T-helper 2 cell treated with Interferon-gamma antibody and Interleukin-4, amounts not matched to agents 5 μg/mL and 100 μg/mL, for 36 hours (primary cell): ENCODE measurements at regions not wholly inside any gene's neighbourhood (a gene's known extent, or its start where the extent isn't known, plus 50 kb on each side); places are given as distances from the start of the nearest gene placed in this dataset.

Experiments
- DNase-seq: peaks from one replicate; pipeline ENCODE4 v3.0.0; 2021; ENCODE audit warnings: low spot score
- H3K27ac Mint-ChIP-seq: one replicate; pipeline ENCODE4 v1.8.0; 2021; ENCODE audit warnings: mild to moderate bottlenecking, mixed read lengths
- H3K27me3 Mint-ChIP-seq: one replicate; pipeline ENCODE4 v1.8.0; 2021; ENCODE audit warnings: low read depth, mixed read lengths
- H3K36me3 Mint-ChIP-seq: one replicate; pipeline ENCODE4 v1.8.0; 2021; ENCODE audit warnings: low read depth, mixed read lengths
- H3K4me1 Mint-ChIP-seq: one replicate; pipeline ENCODE4 v1.8.0; 2021; ENCODE audit warnings: low read depth, mixed read lengths
- H3K4me3 Mint-ChIP-seq: one replicate; pipeline ENCODE4 v1.8.0; 2022; ENCODE audit warnings: mild to moderate bottlenecking, moderate library complexity, mixed read lengths
- H3K9me3 Mint-ChIP-seq: one replicate; pipeline ENCODE4 v1.8.0; 2021; ENCODE audit warnings: mixed read lengths

DNA sequence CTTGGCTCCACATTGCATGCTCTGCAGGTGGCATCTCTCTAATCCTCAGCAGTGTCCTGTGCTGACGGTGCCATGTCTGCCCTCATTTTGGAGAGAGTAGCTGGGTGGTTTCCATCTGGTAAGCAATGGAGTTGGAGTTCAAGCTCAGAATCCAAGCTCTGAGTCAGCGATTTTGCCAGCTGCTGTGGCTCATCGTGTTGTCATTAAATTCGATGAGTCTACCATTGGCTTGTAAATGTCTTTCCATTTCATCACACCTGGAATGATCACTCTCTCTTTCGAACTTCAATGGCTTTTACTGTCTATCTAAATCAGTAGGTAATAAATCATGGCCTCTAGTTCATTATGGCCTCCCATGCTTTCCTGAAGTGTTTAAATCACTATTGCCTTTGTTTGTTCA is 378.5 kb upstream of the TSHZ2 start:
- H3K27ac Mint-ChIP-seq: no peak overlapping the region
- no peaks in the 10 kb centered on the region for H3K36me3 Mint-ChIP-seq
- H3K27me3 Mint-ChIP-seq: no peaks in the 10 kb centered on the region
- H3K9me3 Mint-ChIP-seq: no peaks in the 10 kb centered on the region
- no peak overlapping the region for H3K4me3 Mint-ChIP-seq
- no peaks in the 10 kb centered on the region for H3K4me1 Mint-ChIP-seq
- no peak for DNase-seq

DNA sequence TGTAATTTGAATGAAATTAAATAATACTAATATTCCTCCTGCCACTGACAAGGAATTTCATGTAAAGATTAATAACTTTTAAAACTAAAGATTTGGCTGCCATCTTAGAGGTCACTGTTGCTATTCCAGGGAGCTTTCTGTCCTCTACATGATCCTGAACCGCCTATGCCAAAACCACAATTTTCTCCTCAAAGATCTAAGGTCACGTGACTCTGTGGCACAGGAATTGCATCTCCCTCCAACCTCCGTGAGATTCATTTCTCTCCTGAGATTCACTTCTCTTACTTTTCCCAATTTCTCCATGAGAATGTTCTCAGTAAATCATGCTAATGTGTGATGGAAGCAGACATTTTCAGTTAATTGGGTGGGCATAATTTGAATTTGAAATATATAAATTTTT is 379.6 kb upstream of the TSHZ2 start:
- no peaks in the 10 kb centered on the region for H3K27me3 Mint-ChIP-seq
- no peak overlapping the region for H3K4me3 Mint-ChIP-seq
- no peaks in the 10 kb centered on the region for H3K36me3 Mint-ChIP-seq
- H3K27ac Mint-ChIP-seq: no peak overlapping the region
- H3K4me1 Mint-ChIP-seq: no peaks in the 10 kb centered on the region
- no peaks in the 10 kb centered on the region for H3K9me3 Mint-ChIP-seq
- DNase-seq: no peak

DNA sequence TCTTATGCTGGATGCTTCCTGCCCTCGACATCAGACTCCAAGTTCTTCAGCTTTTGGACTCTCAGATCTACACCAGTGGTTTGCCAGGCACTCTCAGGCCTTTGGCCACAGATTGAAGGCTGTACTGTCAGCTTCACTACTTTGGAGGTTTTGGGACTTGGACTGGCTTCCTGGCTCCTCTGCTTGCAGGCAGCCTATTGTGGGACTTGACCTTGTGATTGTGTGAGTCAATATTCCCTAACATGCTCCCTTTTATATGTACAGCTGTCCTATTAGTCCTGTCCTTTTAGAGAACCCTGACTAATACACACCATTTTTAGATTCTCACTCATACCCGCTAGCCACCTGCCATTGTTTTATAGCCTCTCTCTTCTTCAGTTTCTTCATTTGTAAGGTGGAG is 382.1 kb upstream of the TSHZ2 start:
- H3K27ac Mint-ChIP-seq: no peak overlapping the region
- DNase-seq: no peak

DNA sequence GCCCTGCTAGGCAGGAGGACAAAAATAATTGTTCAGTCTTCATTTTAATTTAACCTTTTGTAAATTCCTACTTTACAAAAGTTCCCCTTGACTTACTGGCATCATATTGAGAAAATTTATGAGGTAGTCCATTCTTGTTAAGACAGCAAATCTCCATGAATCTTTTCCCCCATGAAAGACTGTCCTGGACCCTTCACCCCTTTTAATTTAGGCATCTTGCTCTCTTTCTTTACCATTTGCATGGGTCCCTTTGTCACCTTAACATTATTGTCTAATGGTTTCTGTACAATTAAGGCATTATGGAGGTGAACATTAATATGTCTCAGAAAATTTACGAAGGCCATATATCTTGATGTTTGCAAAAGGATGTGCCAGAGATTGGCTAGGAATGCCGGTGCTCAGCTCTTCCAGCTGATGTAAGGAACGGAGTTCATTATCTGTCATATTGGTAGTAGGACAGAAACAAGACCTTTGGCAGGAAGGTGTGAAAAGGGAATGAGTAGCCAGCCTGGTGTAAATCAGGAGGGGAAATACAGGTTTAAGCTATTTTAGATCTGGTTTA is 382.8 kb upstream of the TSHZ2 start:
- Mint-ChIP-seq H3K9me3 (no peaks in the 10 kb centered on the region), H3K4me1 (no peaks in the 10 kb centered on the region), H3K27ac (no peak overlapping the region), H3K4me3 (no peak overlapping the region), H3K36me3 (no peaks in the 10 kb centered on the region), H3K27me3 (no peaks in the 10 kb centered on the region)
- DNase-seq: no peak

More for the DNA sequence above, 382.1 kb upstream of the TSHZ2 start:
- H3K36me3 Mint-ChIP-seq: no peaks in the 10 kb centered on the region
- H3K4me3 Mint-ChIP-seq: no peak overlapping the region
- H3K27me3 Mint-ChIP-seq: no peaks in the 10 kb centered on the region
- H3K4me1 Mint-ChIP-seq: no peaks in the 10 kb centered on the region
- no peaks in the 10 kb centered on the region for H3K9me3 Mint-ChIP-seq

DNA sequence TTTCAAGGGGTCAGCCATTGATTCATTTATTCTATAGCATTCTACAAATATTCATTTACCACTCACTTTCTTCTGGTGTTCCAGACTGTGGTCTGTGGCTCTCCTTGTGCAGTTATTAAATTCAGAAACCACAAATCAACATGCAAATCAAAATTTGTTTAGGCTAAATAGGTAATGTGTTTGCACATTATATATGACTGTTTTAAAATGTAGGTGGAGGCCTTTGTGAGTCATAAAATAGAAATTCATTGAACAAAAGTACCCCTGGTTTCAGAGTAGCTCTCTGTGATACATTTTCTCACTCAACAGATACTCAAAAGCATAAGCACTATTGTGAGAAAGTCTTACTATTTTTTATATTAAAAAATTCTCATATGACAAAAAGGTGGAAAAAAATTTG is 385.5 kb upstream of the TSHZ2 start:
- no peak for DNase-seq
- no peaks in the 10 kb centered on the region for H3K9me3 Mint-ChIP-seq
- no peak overlapping the region for H3K4me3 Mint-ChIP-seq
- no peaks in the 10 kb centered on the region for H3K4me1 Mint-ChIP-seq
- H3K36me3 Mint-ChIP-seq: no peaks in the 10 kb centered on the region
- no peaks in the 10 kb centered on the region for H3K27me3 Mint-ChIP-seq
- no peak overlapping the region for H3K27ac Mint-ChIP-seq

DNA sequence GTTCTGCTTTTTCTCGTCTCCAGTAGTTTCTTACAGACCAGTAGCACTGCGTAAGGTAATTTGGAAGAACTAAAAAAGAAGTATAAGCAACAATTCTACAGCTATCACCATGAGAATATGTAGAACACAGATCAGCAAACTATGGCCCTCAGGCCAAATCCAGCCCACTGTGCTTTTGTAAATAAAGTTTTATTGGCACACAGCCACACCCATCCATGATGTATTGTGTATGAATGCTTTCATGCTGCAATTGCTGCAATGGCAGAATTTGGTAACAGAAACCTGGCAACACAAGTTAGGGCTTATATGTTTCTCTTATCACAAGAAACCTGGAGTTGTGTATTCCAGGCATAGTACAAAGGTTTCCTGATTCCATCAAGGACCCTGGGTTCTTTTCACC is 386.8 kb upstream of the TSHZ2 start:
- Mint-ChIP-seq H3K4me3 (no peak overlapping the region), H3K4me1 (no peaks in the 10 kb centered on the region), H3K27ac (no peak overlapping the region), H3K36me3 (no peaks in the 10 kb centered on the region), H3K27me3 (no peaks in the 10 kb centered on the region), H3K9me3 (no peaks in the 10 kb centered on the region)
- no peak for DNase-seq

DNA sequence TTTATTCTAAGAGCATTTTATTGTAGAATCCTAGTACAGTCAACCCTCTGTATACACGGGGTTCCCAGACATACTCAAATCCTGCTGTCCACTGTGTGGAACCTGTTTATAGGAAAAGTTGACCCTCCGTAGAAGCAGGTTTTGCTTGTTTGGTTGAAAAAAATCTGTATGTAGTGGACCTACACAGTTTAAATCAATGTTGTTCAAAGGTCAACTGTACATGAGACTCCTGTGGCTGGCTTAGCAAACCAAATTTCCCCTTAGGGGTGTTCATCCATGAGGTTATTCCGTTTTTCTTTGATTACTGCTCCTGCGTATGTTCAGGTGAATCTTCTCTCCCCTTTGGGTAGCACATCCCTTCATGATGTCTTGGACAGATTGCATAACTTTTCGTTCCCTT is 387.0 kb upstream of the ZFP64 start:
- H3K27ac Mint-ChIP-seq: no peak overlapping the region
- no peaks in the 10 kb centered on the region for H3K27me3 Mint-ChIP-seq
- no peak for DNase-seq
- H3K36me3 Mint-ChIP-seq: no peaks in the 10 kb centered on the region
- no peaks in the 10 kb centered on the region for H3K9me3 Mint-ChIP-seq
- no peaks in the 10 kb centered on the region for H3K4me1 Mint-ChIP-seq
- no peak overlapping the region for H3K4me3 Mint-ChIP-seq

DNA sequence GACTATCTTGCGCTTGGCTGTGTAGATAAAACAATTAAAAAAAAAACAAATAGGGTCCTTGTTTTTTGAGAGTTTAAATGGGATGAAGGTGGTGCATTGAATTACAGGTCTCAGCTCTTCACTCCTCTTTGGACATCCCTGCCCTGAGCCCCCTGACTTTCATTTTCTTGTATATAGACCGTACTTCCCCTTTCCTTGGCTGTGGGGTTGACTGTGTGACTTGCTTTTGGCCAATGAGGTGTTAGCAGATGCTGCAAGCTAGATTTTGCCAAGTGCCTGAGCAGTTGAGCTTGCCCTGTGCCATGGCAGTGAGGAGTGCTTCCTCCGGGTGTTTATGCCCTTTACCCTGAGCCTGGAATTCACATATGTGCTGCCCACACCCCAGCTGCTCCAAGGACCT is 386.1 kb upstream of the ZFP64 start:
- Mint-ChIP-seq H3K4me3 (no peak overlapping the region), H3K27ac (no peak overlapping the region), H3K27me3 (no peaks in the 10 kb centered on the region), H3K9me3 (no peaks in the 10 kb centered on the region), H3K36me3 (no peaks in the 10 kb centered on the region), H3K4me1 (no peaks in the 10 kb centered on the region)
- DNase-seq: no peak

DNA sequence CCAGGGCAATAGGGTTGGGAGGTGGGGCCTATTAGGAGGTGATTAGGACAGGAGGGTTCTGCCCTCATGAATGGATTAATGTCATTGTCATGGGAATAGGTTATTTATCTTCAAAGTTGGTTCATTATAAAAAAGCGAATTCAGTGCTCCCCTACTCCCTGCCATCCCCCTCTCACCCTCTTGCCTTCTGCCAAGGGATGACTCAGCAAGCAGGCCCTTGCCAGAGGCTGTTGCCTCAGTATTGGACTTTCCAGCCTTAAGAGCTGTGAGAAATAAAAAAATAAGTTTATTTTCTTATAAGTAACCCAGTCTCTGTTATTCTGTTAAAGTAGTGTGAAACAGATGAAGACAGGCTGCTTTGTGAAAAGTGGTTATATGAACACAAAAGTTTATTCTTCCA is 381.1 kb upstream of the ZFP64 start:
- Mint-ChIP-seq H3K9me3 (no peaks in the 10 kb centered on the region), H3K36me3 (no peaks in the 10 kb centered on the region), H3K4me1 (no peaks in the 10 kb centered on the region), H3K27ac (no peak overlapping the region), H3K4me3 (no peak overlapping the region), H3K27me3 (no peaks in the 10 kb centered on the region)
- no peak for DNase-seq

DNA sequence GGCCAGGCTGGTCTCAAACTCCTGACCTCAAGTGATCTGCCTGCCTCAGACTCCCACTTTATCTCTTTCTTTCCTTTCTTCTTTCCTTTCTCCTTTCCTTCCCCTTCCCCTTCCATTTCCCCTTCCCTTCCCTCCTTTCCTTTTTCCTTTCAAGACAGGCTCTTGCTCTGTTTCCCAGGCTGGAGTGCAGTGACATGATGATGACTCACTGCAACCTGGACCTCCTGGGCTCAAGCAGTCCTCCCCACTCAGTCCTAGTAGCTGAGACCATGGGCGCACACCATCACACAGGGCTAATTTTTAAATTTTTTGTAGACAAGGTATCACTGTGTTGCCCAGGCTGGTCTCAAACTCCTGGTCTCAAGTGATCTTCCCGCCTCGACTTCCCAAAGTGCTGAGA is 377.6 kb upstream of the ZFP64 start:
- Mint-ChIP-seq H3K27ac (no peak overlapping the region), H3K4me3 (no peak overlapping the region), H3K4me1 (no peaks in the 10 kb centered on the region), H3K27me3 (no peaks in the 10 kb centered on the region), H3K36me3 (no peaks in the 10 kb centered on the region), H3K9me3 (no peaks in the 10 kb centered on the region)
- no peak for DNase-seq

DNA sequence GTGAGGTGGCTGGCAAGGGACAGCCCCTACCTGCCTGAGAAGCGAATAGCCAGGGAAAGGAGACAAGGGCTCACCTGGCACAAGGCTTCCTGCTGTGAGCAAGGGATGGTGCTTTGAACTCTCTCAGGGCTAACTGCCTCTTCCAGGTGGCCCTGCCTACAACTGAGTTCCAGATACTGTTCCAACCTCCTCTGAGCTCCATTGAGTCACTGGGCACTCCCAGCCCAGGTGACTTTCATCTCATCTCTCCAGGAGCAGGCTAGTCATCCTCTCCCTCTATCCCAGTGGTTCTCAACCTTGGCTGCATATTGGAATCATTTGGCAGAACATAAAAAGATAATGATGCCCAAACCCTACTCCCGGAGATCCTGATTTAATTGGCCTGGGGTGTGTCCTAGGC is 374.0 kb upstream of the ZFP64 start:
- DNase-seq: no peak
- no peak overlapping the region for H3K4me3 Mint-ChIP-seq
- no peaks in the 10 kb centered on the region for H3K27me3 Mint-ChIP-seq
- no peak overlapping the region for H3K27ac Mint-ChIP-seq
- H3K9me3 Mint-ChIP-seq: no peaks in the 10 kb centered on the region
- H3K4me1 Mint-ChIP-seq: no peaks in the 10 kb centered on the region
- no peaks in the 10 kb centered on the region for H3K36me3 Mint-ChIP-seq

DNA sequence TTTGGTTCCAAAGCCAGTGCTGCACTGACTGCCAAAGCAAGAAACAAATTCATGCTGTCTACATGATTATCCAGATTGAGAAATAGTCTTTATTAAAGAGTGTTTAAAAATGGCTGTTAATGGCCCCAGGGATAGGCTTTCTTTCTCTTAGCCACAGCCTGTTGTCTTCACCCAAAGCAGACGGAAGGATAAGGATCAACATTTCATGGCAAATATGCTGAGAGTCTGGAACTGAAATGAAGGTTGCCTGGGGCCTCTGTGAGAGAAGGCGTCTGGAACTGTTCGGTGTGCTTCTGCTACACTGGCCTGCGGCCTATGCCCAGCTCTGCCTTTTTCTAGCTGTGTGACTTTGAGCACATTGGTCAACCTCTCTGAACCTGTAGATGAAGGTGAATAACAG is 373.0 kb upstream of the ZFP64 start:
- Mint-ChIP-seq H3K27ac (no peak overlapping the region), H3K36me3 (no peaks in the 10 kb centered on the region), H3K27me3 (no peaks in the 10 kb centered on the region), H3K4me1 (no peaks in the 10 kb centered on the region), H3K9me3 (peaks cover 7% of the 10 kb centered on the region), H3K4me3 (no peak overlapping the region)
- no peak for DNase-seq

DNA sequence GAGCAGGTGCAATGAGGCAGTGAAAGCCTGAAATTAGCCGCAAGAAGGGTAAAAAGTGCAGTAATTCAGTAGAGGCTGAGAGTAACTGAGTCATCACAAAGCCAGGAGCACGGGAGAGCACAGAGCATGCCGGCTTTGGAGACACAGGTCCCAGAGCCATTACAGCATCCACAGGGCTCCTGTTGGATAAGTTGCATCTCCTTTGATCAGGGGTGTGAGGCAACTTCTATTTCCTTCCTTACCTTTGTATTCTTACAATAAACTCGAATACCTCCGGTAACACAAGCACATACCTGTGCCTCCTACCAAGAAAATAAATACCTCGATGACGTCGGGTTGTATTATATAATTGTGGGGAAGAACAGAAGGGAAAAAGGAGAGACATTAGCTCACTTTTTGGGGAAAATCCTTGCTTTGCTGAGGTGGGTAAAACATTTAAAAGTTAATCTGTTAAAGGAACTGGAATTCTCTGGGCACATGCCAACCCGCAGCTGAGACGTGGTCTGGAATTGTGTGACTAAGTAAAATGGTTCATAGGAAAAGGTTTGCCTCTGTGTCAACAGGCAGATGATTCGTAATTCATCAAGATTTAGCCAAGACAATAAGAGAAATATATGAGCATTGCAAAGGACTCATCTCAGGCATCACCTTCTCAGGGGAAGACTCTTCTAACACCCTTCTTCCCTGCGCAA is 360.7 kb upstream of the ZFP64 start:
- no peaks in the 10 kb centered on the region for H3K36me3 Mint-ChIP-seq
- DNase-seq: no peak
- no peaks in the 10 kb centered on the region for H3K4me1 Mint-ChIP-seq
- peaks cover 3% of the 10 kb centered on the region for H3K9me3 Mint-ChIP-seq
- no peak overlapping the region for H3K27ac Mint-ChIP-seq
- H3K4me3 Mint-ChIP-seq: no peak overlapping the region
- H3K27me3 Mint-ChIP-seq: no peaks in the 10 kb centered on the region

DNA sequence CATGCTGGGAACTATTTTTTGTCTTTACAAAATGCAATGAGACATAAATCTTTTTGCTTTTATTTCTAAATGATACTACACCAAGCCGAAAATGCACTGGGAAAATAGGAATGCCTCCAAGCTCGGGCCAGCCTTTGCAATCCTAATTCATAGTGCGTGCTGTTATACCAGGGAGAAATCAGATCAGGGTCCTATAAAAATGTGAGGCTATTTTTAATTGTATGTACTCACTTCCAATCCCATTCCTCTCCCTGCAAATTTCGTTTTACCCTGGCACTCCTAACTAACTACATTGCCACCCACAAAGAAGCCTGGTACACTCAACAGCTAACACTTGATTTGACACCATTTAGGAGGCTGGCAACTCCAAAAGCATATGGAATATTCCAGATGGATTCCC is 350.6 kb upstream of the ZFP64 start:
- H3K4me3 Mint-ChIP-seq: no peak overlapping the region
- DNase-seq: no peak
- no peaks in the 10 kb centered on the region for H3K4me1 Mint-ChIP-seq
- H3K27me3 Mint-ChIP-seq: no peaks in the 10 kb centered on the region
- no peaks in the 10 kb centered on the region for H3K36me3 Mint-ChIP-seq
- peaks cover 3% of the 10 kb centered on the region for H3K9me3 Mint-ChIP-seq
- no peak overlapping the region for H3K27ac Mint-ChIP-seq

DNA sequence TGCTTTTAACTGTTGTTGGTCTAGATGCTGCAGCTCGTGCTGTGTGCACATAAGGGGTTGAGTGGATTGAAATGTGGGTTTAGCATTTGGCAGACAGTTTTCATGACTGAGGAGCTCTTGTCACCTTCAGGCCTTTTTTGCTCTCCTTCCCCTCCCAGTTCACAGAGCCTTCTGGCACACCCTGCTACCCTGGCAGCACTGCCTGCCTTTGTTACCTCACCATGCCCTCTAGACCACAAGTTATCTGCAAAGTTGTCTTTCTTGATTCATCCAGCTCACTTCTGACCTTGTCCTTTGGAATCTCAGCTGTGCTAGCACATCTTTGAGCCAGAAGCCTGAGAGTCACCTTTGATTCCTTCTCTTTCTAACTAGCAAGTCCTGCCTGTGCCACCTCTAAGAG is 348.9 kb upstream of the ZFP64 start:
- no peaks in the 10 kb centered on the region for H3K27me3 Mint-ChIP-seq
- no peak for DNase-seq
- H3K36me3 Mint-ChIP-seq: no peaks in the 10 kb centered on the region
- peaks cover 3% of the 10 kb centered on the region for H3K9me3 Mint-ChIP-seq
- H3K4me3 Mint-ChIP-seq: no peak overlapping the region
- H3K27ac Mint-ChIP-seq: no peak overlapping the region
- H3K4me1 Mint-ChIP-seq: no peaks in the 10 kb centered on the region
